SK-N-SH treated with all-trans-retinoic acid at 6 μM for 48 hours (cell line): ENCODE measurements at regions not wholly inside any gene's neighbourhood (a gene's known extent, or its start where the extent isn't known, plus 50 kb on each side); places are given as distances from the start of the nearest gene placed in this dataset.

Experiments used
- CSRNP3 ChIP-seq: fragments of 250-450 bp; sonication (Bioruptor Pico); IDR thresholded peaks from 2 replicates; pipeline ENCODE4 v1.5.1; 2021; ENCODE audit warnings: mild to moderate bottlenecking, moderate library complexity
- ESRRG ChIP-seq: fragments of 250-450 bp; sonication (Bioruptor Pico); IDR thresholded peaks from 2 replicates; pipeline ENCODE4 v1.6.1; 2021; ENCODE audit warnings: mild to moderate bottlenecking
- TOX ChIP-seq: fragments of 250-450 bp; sonication (Bioruptor Pico); IDR thresholded peaks from 2 replicates; pipeline ENCODE4 v1.8.0; 2021; ENCODE audit warnings: mild to moderate bottlenecking, moderate library complexity, borderline replicate concordance
- ZFP3 ChIP-seq: fragments of 250-450 bp; sonication (Bioruptor Pico); IDR thresholded peaks from 2 replicates; pipeline ENCODE4 v1.5.0; 2020; ENCODE audit warnings: mild to moderate bottlenecking, moderate library complexity
- ZFP30 ChIP-seq: fragments of 450-650 bp; formaldehyde crosslinking; IDR thresholded peaks from 2 replicates; pipeline ENCODE4 v1.5.0; 2022; ENCODE audit warnings: mild to moderate bottlenecking, moderate library complexity
- ZNF565 ChIP-seq: fragments of 450-650 bp; formaldehyde crosslinking; conservative IDR thresholded peaks from 2 replicates; pipeline ENCODE4 v1.5.0; 2020; ENCODE audit warnings: low read depth, mild to moderate bottlenecking, moderate library complexity

GRCh38 chr1:234960722-234961455 is 167.7 kb downstream of the TOMM20 start:
- no peak for TF ChIP-seq TOX
- TF ChIP-seq ZFP3 (CRISPR knock-in tag), result no peak
- no peak for TF ChIP-seq ESRRG (CRISPR knock-in tag)
- TF ChIP-seq CSRNP3 (CRISPR knock-in tag), result no peak
- no peak for TF ChIP-seq ZNF565 (CRISPR knock-in tag)
- TF ChIP-seq ZFP30 (CRISPR knock-in tag), result no peak
